ENCODE measurements at regions not wholly inside any gene's neighbourhood (a gene's known extent, or its start where the extent isn't known, plus 50 kb on each side); places are given as distances from the start of the nearest gene placed in this dataset.

DNA sequence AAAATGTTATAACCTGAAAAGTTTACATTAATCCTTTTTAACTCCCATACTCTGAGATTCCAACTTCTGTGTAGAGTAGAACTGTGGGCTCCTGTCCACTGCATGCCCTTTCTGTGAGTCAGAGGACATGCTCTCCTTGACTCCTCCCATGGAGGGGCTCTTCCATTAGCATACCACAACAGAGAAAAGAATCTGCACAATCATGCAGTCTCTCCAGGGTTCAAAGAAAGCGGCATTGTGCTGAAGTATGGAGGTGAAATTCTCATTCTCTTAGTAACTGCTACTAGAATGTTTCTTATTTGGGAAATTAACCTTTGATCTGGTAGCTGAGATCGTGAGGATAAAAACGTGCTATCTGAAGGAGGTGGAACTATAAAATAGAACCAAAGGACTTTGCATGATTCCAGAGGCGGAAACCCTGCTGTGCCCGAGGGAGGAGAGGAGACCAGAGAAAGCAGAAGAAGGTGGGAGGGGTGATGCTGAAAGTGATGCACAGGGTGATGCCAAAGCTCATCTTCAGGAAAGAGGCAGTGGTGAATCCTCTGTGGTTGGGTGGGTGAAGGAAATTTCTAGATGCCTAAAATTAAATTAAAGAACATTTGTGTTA lies 202.2 kb upstream of the PCSK2 start:
- Histone ChIP-seq H3K4me1 (ENCODE audit: control insufficient read depth, insufficient read depth, low read length) (no peaks in the 10 kb centered on the region), H3K27ac (ENCODE audit: extremely low read depth, low read depth, low read length) (no peak overlapping the region), H3K9me3 (ENCODE audit: control insufficient read depth, insufficient read depth, low read depth, low read length) (no peaks in the 10 kb centered on the region), H3K36me3 (ENCODE audit: control insufficient read depth in 2 of 2, insufficient read depth in 1 of 2, low read length in 2 of 2) (no peaks in the 10 kb centered on the region), H3K4me3 (ENCODE audit: low read depth, low read length) (no peak overlapping the region)
- POLR2A ChIA-PET = no interaction called here
- TF ChIP-seq, protein P1, sequence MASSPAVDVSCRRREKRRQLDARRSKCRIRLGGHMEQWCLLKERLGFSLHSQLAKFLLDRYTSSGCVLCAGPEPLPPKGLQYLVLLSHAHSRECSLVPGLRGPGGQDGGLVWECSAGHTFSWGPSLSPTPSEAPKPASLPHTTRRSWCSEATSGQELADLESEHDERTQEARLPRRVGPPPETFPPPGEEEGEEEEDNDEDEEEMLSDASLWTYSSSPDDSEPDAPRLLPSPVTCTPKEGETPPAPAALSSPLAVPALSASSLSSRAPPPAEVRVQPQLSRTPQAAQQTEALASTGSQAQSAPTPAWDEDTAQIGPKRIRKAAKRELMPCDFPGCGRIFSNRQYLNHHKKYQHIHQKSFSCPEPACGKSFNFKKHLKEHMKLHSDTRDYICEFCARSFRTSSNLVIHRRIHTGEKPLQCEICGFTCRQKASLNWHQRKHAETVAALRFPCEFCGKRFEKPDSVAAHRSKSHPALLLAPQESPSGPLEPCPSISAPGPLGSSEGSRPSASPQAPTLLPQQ (tag by site-specific recombination; IDR thresholded peaks at IDR 0.05) = no peak
- TF ChIP-seq, protein P2, sequence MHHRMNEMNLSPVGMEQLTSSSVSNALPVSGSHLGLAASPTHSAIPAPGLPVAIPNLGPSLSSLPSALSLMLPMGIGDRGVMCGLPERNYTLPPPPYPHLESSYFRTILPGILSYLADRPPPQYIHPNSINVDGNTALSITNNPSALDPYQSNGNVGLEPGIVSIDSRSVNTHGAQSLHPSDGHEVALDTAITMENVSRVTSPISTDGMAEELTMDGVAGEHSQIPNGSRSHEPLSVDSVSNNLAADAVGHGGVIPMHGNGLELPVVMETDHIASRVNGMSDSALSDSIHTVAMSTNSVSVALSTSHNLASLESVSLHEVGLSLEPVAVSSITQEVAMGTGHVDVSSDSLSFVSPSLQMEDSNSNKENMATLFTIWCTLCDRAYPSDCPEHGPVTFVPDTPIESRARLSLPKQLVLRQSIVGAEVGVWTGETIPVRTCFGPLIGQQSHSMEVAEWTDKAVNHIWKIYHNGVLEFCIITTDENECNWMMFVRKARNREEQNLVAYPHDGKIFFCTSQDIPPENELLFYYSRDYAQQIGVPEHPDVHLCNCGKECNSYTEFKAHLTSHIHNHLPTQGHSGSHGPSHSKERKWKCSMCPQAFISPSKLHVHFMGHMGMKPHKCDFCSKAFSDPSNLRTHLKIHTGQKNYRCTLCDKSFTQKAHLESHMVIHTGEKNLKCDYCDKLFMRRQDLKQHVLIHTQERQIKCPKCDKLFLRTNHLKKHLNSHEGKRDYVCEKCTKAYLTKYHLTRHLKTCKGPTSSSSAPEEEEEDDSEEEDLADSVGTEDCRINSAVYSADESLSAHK (tag by site-specific recombination; IDR thresholded peaks at IDR 0.05) = no peak
- TF ChIP-seq ZNF266 (tag by site-specific recombination; IDR thresholded peaks at IDR 0.05; ENCODE audit: low read depth) = no peak
- no peak for TF ChIP-seq MYNN (tag by site-specific recombination; IDR thresholded peaks at IDR 0.05; ENCODE audit: borderline replicate concordance)
- TF ChIP-seq, protein P3, sequence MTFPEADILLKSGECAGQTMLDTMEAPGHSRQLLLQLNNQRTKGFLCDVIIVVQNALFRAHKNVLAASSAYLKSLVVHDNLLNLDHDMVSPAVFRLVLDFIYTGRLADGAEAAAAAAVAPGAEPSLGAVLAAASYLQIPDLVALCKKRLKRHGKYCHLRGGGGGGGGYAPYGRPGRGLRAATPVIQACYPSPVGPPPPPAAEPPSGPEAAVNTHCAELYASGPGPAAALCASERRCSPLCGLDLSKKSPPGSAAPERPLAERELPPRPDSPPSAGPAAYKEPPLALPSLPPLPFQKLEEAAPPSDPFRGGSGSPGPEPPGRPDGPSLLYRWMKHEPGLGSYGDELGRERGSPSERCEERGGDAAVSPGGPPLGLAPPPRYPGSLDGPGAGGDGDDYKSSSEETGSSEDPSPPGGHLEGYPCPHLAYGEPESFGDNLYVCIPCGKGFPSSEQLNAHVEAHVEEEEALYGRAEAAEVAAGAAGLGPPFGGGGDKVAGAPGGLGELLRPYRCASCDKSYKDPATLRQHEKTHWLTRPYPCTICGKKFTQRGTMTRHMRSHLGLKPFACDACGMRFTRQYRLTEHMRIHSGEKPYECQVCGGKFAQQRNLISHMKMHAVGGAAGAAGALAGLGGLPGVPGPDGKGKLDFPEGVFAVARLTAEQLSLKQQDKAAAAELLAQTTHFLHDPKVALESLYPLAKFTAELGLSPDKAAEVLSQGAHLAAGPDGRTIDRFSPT (tag by site-specific recombination; IDR thresholded peaks at IDR 0.05) = no peak
- TF ChIP-seq, protein P4, sequence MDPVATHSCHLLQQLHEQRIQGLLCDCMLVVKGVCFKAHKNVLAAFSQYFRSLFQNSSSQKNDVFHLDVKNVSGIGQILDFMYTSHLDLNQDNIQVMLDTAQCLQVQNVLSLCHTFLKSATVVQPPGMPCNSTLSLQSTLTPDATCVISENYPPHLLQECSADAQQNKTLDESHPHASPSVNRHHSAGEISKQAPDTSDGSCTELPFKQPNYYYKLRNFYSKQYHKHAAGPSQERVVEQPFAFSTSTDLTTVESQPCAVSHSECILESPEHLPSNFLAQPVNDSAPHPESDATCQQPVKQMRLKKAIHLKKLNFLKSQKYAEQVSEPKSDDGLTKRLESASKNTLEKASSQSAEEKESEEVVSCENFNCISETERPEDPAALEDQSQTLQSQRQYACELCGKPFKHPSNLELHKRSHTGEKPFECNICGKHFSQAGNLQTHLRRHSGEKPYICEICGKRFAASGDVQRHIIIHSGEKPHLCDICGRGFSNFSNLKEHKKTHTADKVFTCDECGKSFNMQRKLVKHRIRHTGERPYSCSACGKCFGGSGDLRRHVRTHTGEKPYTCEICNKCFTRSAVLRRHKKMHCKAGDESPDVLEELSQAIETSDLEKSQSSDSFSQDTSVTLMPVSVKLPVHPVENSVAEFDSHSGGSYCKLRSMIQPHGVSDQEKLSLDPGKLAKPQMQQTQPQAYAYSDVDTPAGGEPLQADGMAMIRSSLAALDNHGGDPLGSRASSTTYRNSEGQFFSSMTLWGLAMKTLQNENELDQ (tag by site-specific recombination; IDR thresholded peaks at IDR 0.05; ENCODE audit: low read depth) = no peak
- no peak for TF ChIP-seq ZNF560 (tag by site-specific recombination; IDR thresholded peaks at IDR 0.05; ENCODE audit: borderline replicate concordance)
- TF ChIP-seq, protein P5, sequence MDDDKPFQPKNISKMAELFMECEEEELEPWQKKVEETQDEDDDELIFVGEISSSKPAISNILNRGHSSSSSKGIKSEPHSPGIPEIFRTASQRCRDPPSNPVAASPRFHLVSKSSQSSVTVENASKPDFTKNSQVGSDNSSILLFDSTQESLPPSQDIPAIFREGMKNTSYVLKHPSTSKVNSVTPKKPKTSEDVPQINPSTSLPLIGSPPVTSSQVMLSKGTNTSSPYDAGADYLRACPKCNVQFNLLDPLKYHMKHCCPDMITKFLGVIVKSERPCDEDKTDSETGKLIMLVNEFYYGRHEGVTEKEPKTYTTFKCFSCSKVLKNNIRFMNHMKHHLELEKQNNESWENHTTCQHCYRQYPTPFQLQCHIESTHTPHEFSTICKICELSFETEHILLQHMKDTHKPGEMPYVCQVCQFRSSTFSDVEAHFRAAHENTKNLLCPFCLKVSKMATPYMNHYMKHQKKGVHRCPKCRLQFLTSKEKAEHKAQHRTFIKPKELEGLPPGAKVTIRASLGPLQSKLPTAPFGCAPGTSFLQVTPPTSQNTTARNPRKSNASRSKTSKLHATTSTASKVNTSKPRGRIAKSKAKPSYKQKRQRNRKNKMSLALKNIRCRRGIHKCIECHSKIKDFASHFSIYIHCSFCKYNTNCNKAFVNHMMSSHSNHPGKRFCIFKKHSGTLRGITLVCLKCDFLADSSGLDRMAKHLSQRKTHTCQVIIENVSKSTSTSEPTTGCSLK (tag by site-specific recombination; IDR thresholded peaks at IDR 0.05) = no peak
- TF ChIP-seq OSR2 (tag by site-specific recombination; IDR thresholded peaks at IDR 0.05) = no peak
- TF ChIP-seq ZNF501 (tag by site-specific recombination; IDR thresholded peaks at IDR 0.05) = no peak
- no peak for TF ChIP-seq REPIN1 (tag by site-specific recombination; IDR thresholded peaks at IDR 0.05; ENCODE audit: low read depth)
- no peak for TF ChIP-seq ZNF558 (tag by site-specific recombination; IDR thresholded peaks at IDR 0.05)
- TF ChIP-seq ZEB2 (tag by site-specific recombination; IDR thresholded peaks at IDR 0.05) = no peak
- TF ChIP-seq ZNF777 (tag by site-specific recombination; IDR thresholded peaks at IDR 0.05; ENCODE audit: borderline replicate concordance) = no peak
- TF ChIP-seq, protein P6, sequence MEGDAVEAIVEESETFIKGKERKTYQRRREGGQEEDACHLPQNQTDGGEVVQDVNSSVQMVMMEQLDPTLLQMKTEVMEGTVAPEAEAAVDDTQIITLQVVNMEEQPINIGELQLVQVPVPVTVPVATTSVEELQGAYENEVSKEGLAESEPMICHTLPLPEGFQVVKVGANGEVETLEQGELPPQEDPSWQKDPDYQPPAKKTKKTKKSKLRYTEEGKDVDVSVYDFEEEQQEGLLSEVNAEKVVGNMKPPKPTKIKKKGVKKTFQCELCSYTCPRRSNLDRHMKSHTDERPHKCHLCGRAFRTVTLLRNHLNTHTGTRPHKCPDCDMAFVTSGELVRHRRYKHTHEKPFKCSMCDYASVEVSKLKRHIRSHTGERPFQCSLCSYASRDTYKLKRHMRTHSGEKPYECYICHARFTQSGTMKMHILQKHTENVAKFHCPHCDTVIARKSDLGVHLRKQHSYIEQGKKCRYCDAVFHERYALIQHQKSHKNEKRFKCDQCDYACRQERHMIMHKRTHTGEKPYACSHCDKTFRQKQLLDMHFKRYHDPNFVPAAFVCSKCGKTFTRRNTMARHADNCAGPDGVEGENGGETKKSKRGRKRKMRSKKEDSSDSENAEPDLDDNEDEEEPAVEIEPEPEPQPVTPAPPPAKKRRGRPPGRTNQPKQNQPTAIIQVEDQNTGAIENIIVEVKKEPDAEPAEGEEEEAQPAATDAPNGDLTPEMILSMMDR (tag by site-specific recombination; IDR thresholded peaks at IDR 0.05) = no peak
- TF ChIP-seq ZIC2 (tag by site-specific recombination; IDR thresholded peaks at IDR 0.05) = no peak
- TF ChIP-seq ZBTB8A (tag by site-specific recombination; IDR thresholded peaks at IDR 0.05) = no peak
- CTCF ChIA-PET = no interaction called here

Data from HEK293 (cell line).